Peyer's patch (tissue), 4 donors: ENCODE measurements at regions not wholly inside any gene's neighbourhood (a gene's known extent, or its start where the extent isn't known, plus 50 kb on each side); places are given as distances from the start of the nearest gene placed in this dataset.

ENCODE experiments used
- POLR2A ChIP-seq, 2 donors: fragments of 450-650 bp; IDR thresholded peaks; one replicate each; pipeline ENCODE4 v1.5.1; 2017; ENCODE audit warnings: antibody characterized with exemption in 2 of 2, mild to moderate bottlenecking in 2 of 2, moderate library complexity in 2 of 2
- TF ChIP-seq, protein P1 (sequence below), 6 experiments: fragments of 450-650 bp in 4 of 6; fragments of 200-600 bp in 2 of 6; sonication (generic) in 1 of 6; IDR thresholded peaks; one replicate each; pipeline ENCODE4 v1.5.1; 2017 to 2019; ENCODE audit warnings: antibody characterized with exemption in 6 of 6, mild to moderate bottlenecking in 3 of 6, moderate library complexity in 1 of 6

DNA sequence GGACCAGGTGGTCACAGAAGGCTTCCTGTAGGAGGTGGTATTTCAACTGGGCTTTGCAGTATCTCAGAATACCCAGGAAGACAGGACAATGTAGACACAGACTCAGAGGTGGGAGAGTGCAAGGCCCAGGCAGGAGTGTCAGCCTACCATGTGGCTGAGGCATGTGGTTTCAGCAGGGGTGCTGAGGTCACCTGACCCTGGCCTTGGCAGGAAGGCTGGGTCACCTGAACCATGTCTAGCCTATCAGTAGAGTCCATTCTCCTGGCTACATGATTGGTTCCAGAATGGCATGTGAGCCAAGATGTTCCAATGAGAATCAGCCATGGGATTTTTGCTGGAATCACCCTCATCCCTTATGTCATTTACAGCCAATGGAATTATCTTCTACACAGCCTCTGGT is 169.4 kb downstream of the ACTL8 start:
- TF ChIP-seq, protein P1, sequence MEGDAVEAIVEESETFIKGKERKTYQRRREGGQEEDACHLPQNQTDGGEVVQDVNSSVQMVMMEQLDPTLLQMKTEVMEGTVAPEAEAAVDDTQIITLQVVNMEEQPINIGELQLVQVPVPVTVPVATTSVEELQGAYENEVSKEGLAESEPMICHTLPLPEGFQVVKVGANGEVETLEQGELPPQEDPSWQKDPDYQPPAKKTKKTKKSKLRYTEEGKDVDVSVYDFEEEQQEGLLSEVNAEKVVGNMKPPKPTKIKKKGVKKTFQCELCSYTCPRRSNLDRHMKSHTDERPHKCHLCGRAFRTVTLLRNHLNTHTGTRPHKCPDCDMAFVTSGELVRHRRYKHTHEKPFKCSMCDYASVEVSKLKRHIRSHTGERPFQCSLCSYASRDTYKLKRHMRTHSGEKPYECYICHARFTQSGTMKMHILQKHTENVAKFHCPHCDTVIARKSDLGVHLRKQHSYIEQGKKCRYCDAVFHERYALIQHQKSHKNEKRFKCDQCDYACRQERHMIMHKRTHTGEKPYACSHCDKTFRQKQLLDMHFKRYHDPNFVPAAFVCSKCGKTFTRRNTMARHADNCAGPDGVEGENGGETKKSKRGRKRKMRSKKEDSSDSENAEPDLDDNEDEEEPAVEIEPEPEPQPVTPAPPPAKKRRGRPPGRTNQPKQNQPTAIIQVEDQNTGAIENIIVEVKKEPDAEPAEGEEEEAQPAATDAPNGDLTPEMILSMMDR (IDR thresholded peaks at IDR 0.05): no peak
- TF ChIP-seq POLR2A (IDR thresholded peaks at IDR 0.05): no peak
